HL-60/S4 (cell line): ENCODE measurements at regions not wholly inside any gene's neighbourhood (a gene's known extent, or its start where the extent isn't known, plus 50 kb on each side); places are given as distances from the start of the nearest gene placed in this dataset.

Experiments used
- in situ Hi-C: fragments of 300-500 bp; cut with MboI; formaldehyde crosslinking; loops from 2 replicates; pipeline ENCODE4 v1.14.3; 2022; ENCODE audit warnings: low sequenced_read_pairs

GRCh38 chr12:45622210-45622937 lies 107.1 kb upstream of the ARID2 start:
- in situ Hi-C loops = no loop called here

GRCh38 chr12:45623221-45623620 lies 106.3 kb upstream of the ARID2 start:
- in situ Hi-C loops = no loop called here

- in situ Hi-C loops = no loop called here
Measured at GRCh38 chr12:45623940-45624339, 105.6 kb upstream of the ARID2 start.

GRCh38 chr12:45626965-45627364 lies 102.5 kb upstream of the ARID2 start:
- in situ Hi-C loops = no loop called here

GRCh38 chr12:45627407-45628069 lies 102.0 kb upstream of the ARID2 start:
- in situ Hi-C loops = no loop called here

GRCh38 chr12:45629292-45629691 lies 100.2 kb upstream of the ARID2 start:
- in situ Hi-C loops = no loop called here

- in situ Hi-C loops = no loop called here
Measured at GRCh38 chr12:45633733-45634132, 95.8 kb upstream of the ARID2 start.

GRCh38 chr12:45634273-45634917 lies 95.1 kb upstream of the ARID2 start:
- in situ Hi-C loops = no loop called here

GRCh38 chr12:45637242-45637641 lies 92.3 kb upstream of the ARID2 start:
- in situ Hi-C loops = no loop called here

- in situ Hi-C loops = no loop called here
Measured at GRCh38 chr12:45637706-45638105, 91.8 kb upstream of the ARID2 start.

- in situ Hi-C loops = no loop called here
Measured at GRCh38 chr12:45638386-45638785, 91.1 kb upstream of the ARID2 start.

- in situ Hi-C loops = no loop called here
Measured at GRCh38 chr12:45644541-45644940, 85.0 kb upstream of the ARID2 start.

GRCh38 chr12:45646851-45647581 lies 82.5 kb upstream of the ARID2 start:
- in situ Hi-C loops = no loop called here

- in situ Hi-C loops = no loop called here
Measured at GRCh38 chr12:45648070-45648469, 81.4 kb upstream of the ARID2 start.

GRCh38 chr12:45651029-45651428 lies 78.5 kb upstream of the ARID2 start:
- in situ Hi-C loops = no loop called here

- in situ Hi-C loops = no loop called here
Measured at GRCh38 chr12:45654002-45654665, 75.4 kb upstream of the ARID2 start.

- in situ Hi-C loops = no loop called here
Measured at GRCh38 chr12:45655186-45655585, 74.3 kb upstream of the ARID2 start.

GRCh38 chr12:45655743-45656142 lies 73.8 kb upstream of the ARID2 start:
- in situ Hi-C loops = no loop called here

GRCh38 chr12:45658020-45658419 lies 71.5 kb upstream of the ARID2 start:
- in situ Hi-C loops = no loop called here

- in situ Hi-C loops = no loop called here
Measured at GRCh38 chr12:45660330-45660729, 69.2 kb upstream of the ARID2 start.

- in situ Hi-C loops = no loop called here
Measured at GRCh38 chr12:45663455-45663854, 66.1 kb upstream of the ARID2 start.
